HEK293T (cell line): ENCODE measurements at regions not wholly inside any gene's neighbourhood (a gene's known extent, or its start where the extent isn't known, plus 50 kb on each side); places are given as distances from the start of the nearest gene placed in this dataset.

Experiments used
- ELF4 ChIP-seq: fragments of 450-650 bp; IDR thresholded peaks from 2 replicates; pipeline ENCODE4 v1.6.1; 2017; ENCODE audit warnings: antibody characterized with exemption
- HDGF ChIP-seq: fragments of 450-650 bp; IDR thresholded peaks from 2 replicates; pipeline ENCODE4 v1.6.1; 2017; ENCODE audit warnings: antibody characterized with exemption, borderline replicate concordance
- L3MBTL2 ChIP-seq: fragments of 450-650 bp; conservative IDR thresholded peaks from 2 replicates; pipeline ENCODE4 v1.6.1; 2016; ENCODE audit warnings: mild to moderate bottlenecking
- SUZ12 ChIP-seq: fragments of 450-650 bp; IDR thresholded peaks from 2 replicates; pipeline ENCODE4 v1.6.1; 2016; ENCODE audit warnings: mild to moderate bottlenecking
- TARDBP ChIP-seq: fragments of 450-650 bp; IDR thresholded peaks from 2 replicates; pipeline ENCODE4 v1.6.1; 2016

DNA sequence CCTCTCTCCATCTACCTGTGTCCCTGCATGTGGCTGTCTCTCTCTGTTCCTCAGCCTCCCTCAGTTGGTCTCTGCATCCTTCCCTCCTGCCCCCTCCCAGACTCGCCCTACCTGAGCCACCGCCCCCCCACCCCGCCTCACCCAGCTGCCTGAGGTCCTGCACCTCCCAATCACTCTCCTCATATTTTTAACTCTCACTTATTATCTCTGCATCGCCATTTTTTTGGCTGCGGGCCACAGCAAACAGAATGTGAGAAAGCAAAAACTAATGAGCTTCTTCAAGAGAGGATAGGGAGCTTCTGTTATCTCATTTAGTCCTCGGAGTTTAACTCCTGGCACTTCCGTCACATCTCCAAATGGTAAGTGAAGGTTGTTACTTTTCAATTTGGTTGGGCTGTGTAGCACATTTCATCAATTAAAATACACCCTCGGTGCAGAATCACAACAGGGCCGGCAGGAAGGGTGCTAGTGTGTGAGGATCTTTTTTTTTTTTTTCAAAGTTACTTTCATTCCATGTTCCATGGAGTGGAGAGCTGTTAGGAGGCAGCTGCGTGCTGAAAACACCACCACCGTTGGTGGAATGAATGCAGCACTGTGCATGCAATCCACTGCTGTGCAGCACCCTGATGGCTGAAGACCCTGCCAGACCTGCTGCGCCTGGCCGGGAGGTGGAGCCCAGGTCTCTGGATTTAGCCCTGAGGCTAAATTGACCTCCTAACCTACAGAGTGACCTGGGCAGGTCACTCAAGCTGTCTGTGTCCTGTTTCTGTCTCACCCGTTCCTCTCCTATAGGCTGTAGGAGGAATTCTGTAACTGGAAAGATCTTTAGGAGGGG lies 157.2 kb upstream of the NFIA start:
- TF ChIP-seq HDGF (no peak), TARDBP (no peak), L3MBTL2 (no peak), ELF4 (no peak), SUZ12 (no peak)
